Body of pancreas (tissue), 4 donors: ENCODE measurements at regions not wholly inside any gene's neighbourhood (a gene's known extent, or its start where the extent isn't known, plus 50 kb on each side); places are given as distances from the start of the nearest gene placed in this dataset.

Source experiments
- CTCF ChIP-seq, 7 experiments: fragments of 450-650 bp in 4 of 7; fragments of 200-600 bp in 3 of 7; sonication (generic) in 3 of 7; IDR thresholded peaks; one replicate each; pipeline ENCODE4 v1.5.1; 2016 to 2019; ENCODE audit warnings: antibody characterized with exemption in 7 of 7
- POLR2A ChIP-seq, 3 donors: fragments of 450-650 bp; IDR thresholded peaks; one replicate each; pipeline ENCODE4 v1.6.1; 2016; ENCODE audit warnings: antibody characterized with exemption in 3 of 3, mild to moderate bottlenecking in 2 of 3

- TF ChIP-seq CTCF (IDR thresholded peaks at IDR 0.05) (no peak), POLR2A (IDR thresholded peaks at IDR 0.05) (no peak)
These were observed 549.5 kb upstream of the CPEB2 start for GRCh38 chr4:14452764-14453163.
